ENCODE measurements at regions not wholly inside any gene's neighbourhood (a gene's known extent, or its start where the extent isn't known, plus 50 kb on each side); places are given as distances from the start of the nearest gene placed in this dataset.

- Histone ChIP-seq H3K4me2 (ENCODE audit: low read depth, low read length, poor library complexity, severe bottlenecking) (no peak overlapping the region), H4K20me1 (ENCODE audit: low read depth, low read length) (no peaks in the 10 kb centered on the region), H3K4me3 (ENCODE audit: insufficient read depth, low read length, poor library complexity, severe bottlenecking) (no peak overlapping the region), H3K27ac (ENCODE audit: low read depth, low read length) (no peak overlapping the region), H3K9me3 (ENCODE audit: insufficient read depth, low read length) (no peaks in the 10 kb centered on the region), H2AFZ (ENCODE audit: low read depth, low read length, severe bottlenecking) (no peak overlapping the region), H3K27me3 (ENCODE audit: low read length) (no peaks in the 10 kb centered on the region), H3K9ac (ENCODE audit: low read length) (no peak overlapping the region), H3K36me3 (ENCODE audit: low read length) (no peaks in the 10 kb centered on the region), H3K79me2 (ENCODE audit: insufficient read depth, low read length) (no peaks in the 10 kb centered on the region), H3F3A (ENCODE audit: insufficient read depth) (no peaks in the 10 kb centered on the region), H3K9me2 (replicated peaks; ENCODE audit: insufficient read depth, low read length) (no peaks in the 10 kb centered on the region)
- TF ChIP-seq EZH2phosphoT487 (conservative IDR thresholded peaks at IDR 0.05; ENCODE audit: low read length): no peak
- TF ChIP-seq CTCF (IDR thresholded peaks at IDR 0.05; ENCODE audit: insufficient read depth, low read length, poor library complexity, severe bottlenecking): no peak
Measured at GRCh38 chr5:2212481-2212880, 329.8 kb upstream of the IRX4 start.

DNA sequence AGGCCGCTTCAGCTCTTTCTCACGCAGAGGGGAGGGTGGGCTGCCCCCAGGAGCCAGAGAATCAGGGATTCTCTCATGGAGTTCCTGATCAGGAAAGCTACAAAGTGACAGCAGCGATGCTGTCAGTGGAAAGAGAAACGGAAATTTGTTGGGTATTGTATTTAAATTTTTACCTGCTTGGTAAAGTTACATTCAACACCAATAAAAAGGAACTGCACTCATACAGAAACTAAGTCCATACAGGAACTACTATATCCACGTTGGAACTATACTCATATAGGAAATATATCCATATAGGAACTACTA, 325.5 kb upstream of the IRX4 start:
- TF ChIP-seq EZH2phosphoT487 (conservative IDR thresholded peaks at IDR 0.05; ENCODE audit: low read length): no peak
- no peak for TF ChIP-seq CTCF (IDR thresholded peaks at IDR 0.05; ENCODE audit: insufficient read depth, low read length, poor library complexity, severe bottlenecking)
- Histone ChIP-seq H3K9me3 (ENCODE audit: insufficient read depth, low read length) (no peaks in the 10 kb centered on the region), H3K27me3 (ENCODE audit: low read length) (no peaks in the 10 kb centered on the region), H3K4me2 (ENCODE audit: low read depth, low read length, poor library complexity, severe bottlenecking) (no peak overlapping the region), H3K9ac (ENCODE audit: low read length) (no peak overlapping the region), H3K36me3 (ENCODE audit: low read length) (no peaks in the 10 kb centered on the region), H3K27ac (ENCODE audit: low read depth, low read length) (no peak overlapping the region), H2AFZ (ENCODE audit: low read depth, low read length, severe bottlenecking) (no peak overlapping the region), H4K20me1 (ENCODE audit: low read depth, low read length) (no peaks in the 10 kb centered on the region), H3K79me2 (ENCODE audit: insufficient read depth, low read length) (no peaks in the 10 kb centered on the region), H3K9me2 (replicated peaks; ENCODE audit: insufficient read depth, low read length) (no peaks in the 10 kb centered on the region), H3K4me3 (ENCODE audit: insufficient read depth, low read length, poor library complexity, severe bottlenecking) (no peak overlapping the region), H3F3A (ENCODE audit: insufficient read depth) (no peaks in the 10 kb centered on the region)

DNA sequence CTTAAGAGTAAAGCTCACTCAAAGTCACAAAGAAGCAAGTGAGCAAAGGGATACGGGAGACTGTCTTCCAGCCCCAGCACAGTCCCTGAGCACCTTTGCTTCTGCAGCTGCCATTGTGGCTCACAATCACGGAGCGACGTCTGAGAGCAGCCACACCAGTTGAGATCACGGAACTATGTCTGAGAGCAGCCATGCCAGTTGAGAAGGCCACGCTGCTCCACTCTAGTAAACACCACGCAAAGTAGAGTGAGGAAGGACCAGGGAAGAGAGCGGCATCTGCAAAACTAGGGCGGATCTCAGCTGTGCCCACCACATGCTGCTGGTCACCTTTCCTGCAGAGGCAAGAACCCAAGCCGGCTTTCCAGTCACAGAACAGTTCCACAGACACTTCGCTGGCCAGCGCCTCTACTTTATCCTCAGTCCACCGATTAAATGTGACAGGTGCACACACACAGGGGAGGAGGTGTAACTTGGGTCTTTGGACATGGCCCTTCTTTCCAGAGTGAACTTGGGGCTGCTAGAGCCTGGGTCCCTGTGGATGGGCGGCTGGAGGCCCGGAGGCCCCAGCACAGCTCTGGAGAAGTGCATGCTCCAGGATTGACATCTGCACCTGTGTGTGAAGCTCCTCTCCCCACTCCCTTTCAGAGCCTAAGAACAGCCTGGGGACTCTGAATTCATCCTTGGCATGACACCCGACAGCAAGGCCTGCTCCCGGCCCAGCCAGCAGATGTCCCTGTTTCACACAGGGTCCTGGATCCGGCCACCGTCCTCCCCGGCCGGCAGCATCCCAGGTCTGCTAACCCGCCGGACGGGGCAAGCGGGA, 324.9 kb upstream of the IRX4 start:
- H3K9me3 ChIP-seq (ENCODE audit: insufficient read depth, low read length): no peaks in the 10 kb centered on the region
- no peaks in the 10 kb centered on the region for H3K36me3 ChIP-seq (ENCODE audit: low read length)
- H3K27ac ChIP-seq (ENCODE audit: low read depth, low read length): no peak overlapping the region
- no peaks in the 10 kb centered on the region for H4K20me1 ChIP-seq (ENCODE audit: low read depth, low read length)
- H3K9ac ChIP-seq (ENCODE audit: low read length): no peak overlapping the region
- H3K27me3 ChIP-seq (ENCODE audit: low read length): no peaks in the 10 kb centered on the region
- H3K9me2 ChIP-seq (replicated peaks; ENCODE audit: insufficient read depth, low read length): no peaks in the 10 kb centered on the region
- H2AFZ ChIP-seq (ENCODE audit: low read depth, low read length, severe bottlenecking): no peak overlapping the region
- H3F3A ChIP-seq (ENCODE audit: insufficient read depth): no peaks in the 10 kb centered on the region
- no peak overlapping the region for H3K4me3 ChIP-seq (ENCODE audit: insufficient read depth, low read length, poor library complexity, severe bottlenecking)
- H3K4me2 ChIP-seq (ENCODE audit: low read depth, low read length, poor library complexity, severe bottlenecking): no peak overlapping the region
- H3K79me2 ChIP-seq (ENCODE audit: insufficient read depth, low read length): no peaks in the 10 kb centered on the region
- TF ChIP-seq EZH2phosphoT487 (conservative IDR thresholded peaks at IDR 0.05; ENCODE audit: low read length): no peak
- peak; percentile 15 for TF ChIP-seq CTCF (IDR thresholded peaks at IDR 0.05; ENCODE audit: insufficient read depth, low read length, poor library complexity, severe bottlenecking)
